NCI-H2227 treated with DMSO at 0.1 percent for 48 hours (cell line): ENCODE measurements at regions not wholly inside any gene's neighbourhood (a gene's known extent, or its start where the extent isn't known, plus 50 kb on each side); places are given as distances from the start of the nearest gene placed in this dataset.

Source experiments
- DNase-seq: peaks from one replicate; lab custom pipeline; 2025; lab: John Stamatoyannopoulos, UW

DNA sequence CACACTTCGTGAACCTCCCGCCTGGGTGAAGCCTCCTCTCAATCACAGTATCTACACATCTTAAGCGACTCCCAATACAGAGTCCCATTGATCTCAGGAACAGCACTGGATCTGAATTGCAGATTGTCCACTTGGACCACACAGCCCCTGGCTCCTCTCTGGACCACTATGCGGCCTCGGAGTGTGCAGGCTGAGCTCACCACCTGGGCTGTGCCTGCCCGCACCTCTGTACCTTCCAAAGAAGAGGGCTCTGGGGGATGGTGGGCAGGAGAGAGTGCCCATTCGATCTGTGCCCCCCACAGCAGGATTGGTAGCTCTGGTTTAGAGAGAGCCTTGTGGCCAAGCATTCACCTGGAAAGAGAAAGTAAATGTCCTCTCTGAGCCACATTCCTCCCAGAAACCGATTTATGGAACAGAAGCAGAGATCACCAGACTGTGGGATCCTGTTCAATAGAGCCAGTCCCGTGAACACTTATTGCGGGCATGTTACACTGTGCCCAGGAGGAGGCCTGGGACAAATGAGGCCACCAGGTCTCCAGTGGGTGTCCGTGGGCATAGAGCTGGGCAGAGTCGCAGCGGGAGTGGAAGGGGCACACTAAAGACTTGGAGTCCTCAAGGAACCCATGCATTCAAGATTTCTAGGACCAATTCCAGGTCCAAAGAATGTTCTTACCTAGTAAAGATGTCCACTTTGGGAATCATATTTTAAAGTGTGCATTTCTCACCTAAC lies 141.6 kb upstream of the SOX1 start:
- DNase-seq = no peak

DNA sequence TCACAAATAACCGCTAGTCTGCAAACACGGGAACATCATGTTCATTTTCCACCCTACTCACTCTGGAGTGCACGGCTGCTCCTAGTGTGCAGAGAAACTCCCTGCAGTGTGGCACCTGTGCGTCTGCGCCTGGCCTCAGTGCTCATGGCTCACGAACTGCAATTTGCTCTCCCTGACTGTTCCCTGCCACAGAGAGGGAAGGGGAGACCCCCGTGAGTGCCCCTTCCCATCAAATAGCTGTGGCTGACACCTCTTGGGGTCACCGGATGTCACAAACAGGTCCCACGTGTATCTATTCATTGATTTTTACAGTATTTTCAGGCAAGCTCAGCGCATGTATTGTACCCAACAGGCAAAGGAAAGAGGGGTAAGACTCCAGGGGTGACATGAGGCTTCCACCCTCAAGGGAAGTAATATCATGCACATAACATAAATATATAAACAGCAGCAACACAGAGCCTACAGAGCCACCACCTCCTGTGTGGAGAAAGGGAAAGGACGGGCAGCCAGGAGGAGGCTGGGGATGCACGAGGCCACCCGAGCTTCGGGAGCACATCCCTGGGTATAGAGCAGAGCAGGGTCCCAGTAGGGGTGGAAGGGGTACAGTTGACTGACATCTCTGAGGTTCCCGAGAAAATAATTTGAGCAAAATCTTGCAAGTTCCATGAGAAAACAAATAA lies 140.3 kb upstream of the SOX1 start:
- DNase-seq = no peak

DNA sequence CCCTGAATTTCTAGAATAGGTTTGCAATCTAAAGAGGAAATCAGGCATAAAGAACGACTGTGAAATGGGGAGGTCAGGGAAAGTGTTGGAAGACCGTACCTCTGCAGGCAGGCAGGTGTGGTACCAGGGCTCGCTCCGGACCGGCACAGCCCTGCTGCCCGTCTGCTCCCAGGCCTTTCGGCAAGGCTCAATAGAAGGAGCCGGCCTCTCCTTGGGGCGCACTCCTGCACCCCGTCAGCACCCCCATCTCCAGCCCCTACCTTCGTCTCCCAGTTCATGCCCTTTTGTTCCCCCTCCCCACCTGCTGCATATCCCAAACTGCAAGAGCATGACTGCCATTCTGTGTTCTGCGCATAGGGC lies 139.8 kb upstream of the SOX1 start:
- DNase-seq = no peak

DNA sequence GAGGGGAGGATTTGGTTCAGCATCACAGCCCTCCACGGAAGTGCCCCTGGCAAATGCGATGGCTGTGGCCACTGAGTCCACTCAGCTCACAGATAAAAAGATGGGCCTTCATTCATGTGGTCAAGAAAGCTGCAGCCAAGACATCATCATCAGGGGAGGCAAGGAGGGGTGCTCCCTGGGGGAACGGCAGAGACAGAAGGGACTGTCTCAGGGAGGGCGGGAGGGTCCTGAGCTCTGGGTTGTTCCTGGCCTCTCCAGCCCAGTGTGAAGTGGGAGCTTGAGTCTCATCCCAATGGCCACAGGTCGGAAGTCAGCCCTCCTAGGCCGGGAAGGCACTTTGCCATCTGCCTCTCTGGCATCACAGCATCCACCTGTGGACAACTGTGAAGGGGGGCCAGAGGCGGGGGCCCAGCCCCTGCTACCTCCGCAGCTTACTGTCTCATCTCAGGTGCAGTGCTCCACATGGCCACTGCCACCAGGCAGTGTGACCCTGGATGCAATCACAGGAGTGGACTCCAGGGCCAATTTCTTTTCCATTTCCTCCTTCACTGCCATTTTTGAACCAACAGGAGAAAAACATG lies 137.8 kb upstream of the SOX1 start:
- no peak for DNase-seq

DNA sequence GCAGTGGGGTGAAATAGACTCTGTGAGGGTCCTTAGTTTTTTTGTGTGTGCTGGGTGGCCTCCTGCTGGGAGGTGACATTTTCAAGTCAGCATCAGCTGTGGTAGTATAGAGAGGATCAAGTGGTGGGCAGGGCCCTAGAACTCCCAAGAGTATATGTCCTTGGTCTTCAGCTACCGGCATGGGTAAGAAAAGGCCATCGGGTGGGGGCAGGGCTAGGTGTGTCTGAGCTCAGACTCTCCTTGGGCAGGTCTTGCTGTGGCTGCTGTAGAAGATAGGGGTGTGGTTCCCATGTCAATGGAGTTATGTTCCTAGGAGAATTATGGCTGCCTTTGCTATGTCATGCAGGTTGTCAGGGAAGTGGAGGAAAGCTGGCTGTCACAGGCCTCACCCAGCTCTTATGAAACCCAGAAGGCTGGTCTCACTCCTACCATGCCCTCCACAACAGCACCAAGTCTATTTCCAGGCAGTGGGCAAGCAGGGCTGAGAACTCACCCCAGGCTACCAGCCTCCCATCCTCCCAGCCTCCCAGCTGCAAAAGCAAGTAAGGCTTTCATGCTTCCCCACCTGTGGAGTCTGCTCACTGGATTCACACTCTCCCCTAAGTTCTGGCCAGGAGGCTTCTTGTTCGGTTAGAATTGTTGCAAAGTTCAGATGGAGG lies 130.6 kb upstream of the SOX1 start:
- DNase-seq = no peak

DNA sequence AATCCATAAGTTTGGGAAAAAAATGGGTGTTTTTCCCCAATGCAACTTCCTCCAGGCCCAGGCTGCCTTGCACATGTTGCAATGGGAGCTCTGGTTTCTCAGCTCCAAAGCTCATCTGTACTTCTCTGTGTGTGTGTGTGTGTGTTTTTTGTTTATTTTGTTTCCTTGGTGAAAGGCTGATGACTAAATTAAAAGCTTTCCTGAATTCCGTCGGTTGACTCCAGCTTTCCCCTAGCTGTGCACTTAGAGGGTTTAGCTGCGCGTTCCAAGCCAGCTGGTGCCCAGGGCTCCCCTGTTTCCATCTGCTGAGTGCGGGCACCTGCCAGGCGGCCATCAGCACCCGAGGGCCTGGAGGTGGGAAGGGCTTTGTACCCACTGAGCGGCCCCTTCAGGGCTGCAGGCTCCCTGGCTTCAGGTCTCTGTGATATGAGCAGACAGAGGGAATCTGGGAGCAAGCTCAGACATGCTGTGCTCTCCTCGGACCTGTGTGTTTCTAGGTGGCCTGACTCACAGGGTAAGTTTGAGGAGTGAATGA lies 129.1 kb upstream of the SOX1 start:
- DNase-seq = no peak

DNA sequence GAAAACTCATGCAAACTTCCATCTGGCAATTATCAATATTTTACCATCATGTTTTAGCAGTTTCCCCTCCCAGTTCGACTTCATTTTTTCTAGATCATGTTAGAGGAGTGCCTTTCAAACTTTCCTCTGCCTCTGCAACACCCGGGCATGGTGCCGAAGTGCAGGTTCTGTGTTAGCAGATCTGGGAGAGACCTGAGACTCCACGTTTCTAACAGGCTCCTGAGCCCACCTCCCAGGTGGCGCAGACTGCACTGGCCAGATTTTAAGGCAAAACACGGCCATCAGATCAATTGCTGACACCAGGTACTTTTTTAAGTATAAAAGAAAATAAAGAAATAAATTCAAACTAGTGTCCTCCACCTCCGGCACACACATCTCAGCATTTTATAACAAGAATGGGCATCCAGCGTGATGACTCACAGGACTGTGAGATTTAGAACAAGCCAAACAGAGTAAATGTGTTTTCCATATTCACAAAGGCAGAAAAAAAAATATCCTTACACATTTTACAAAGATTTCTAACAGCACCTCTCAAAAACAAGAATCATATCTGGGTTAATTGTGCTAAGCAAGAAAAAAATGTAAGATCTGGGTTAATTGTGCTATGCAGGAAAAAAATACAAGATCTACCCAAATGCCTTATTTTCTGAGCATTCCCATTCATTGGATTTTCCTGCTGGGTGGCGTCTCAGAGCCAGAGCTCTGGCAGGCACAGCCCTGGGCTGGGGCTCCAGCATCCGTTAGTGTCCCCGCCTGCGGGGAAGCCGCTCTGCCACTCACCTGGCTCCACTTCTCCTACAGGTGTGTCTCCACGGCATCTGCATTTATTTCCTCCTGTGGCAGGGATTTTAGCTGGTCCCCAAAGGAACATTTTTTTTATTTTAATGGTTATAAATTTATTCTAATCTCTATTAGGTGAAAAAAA lies 127.9 kb upstream of the SOX1 start:
- DNase-seq = no peak

DNA sequence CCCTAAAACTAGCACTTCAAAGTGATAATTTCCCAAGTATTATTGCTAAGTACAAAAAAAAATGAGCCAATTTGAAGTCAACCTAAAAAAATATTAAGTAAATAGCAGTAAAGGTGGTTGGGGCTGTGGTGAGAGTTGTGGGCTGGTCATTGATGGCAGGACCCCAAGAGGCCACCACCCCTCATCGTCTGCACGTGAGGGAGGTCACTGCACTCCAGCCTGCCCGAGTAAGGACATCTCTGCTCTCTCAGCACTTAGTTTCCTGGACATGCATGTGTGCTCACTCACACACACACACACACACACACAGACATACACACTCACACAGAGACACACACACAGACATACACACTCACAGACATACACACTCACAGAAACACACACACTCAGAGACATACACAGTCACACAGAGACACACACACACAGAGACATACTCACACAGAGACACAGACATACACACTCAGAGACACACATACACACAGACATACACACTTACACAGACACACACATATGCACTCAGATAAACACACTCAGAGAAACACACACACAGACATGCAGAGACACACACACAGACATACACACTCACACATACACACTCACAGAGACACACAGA lies 127.2 kb upstream of the SOX1 start:
- no peak for DNase-seq

DNA sequence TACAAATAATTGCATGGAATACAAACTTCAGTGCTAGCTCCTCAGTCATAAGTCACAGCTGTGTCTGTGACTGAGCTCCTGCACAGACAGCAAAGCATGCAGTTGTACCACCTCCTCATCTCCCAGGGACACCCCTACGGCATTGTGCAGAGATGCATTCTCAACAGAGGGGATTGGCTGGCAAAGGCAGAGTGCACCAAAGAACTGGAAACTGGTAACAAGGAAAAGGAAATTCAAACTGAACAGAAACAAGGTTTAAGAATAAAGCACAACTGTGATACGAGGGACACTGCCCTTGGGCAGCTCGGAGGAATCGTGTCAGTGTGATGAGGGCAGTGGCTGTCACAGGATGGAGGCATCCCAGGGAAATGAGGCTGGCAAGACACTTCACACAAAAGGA lies 126.1 kb upstream of the SOX1 start:
- no peak for DNase-seq

DNA sequence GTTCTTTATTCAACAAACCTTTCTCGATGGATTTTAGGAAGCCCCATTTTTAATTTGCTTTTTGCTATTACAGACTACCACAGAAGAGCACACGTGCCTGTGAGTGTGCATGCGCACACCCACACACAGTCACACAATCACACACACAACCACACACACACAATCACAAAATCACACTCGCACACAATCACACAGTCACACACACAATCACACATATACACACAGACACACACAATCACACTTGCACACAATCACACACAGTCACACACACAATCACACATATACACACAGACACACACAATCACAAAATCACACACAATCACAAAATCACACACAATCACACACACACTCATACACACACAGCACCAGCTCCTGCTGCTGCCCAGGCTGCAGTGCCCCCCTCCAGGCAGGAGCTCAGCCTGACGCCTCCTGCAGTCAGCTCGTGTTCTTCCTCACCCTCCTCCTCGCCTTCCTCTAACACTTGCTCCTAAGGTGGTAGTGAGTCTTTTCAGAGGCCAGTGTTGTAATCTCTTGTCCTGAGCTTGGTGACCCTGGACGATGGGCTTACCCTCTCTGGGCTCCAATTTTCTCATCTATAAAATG lies 125.0 kb upstream of the SOX1 start:
- DNase-seq = no peak

DNA sequence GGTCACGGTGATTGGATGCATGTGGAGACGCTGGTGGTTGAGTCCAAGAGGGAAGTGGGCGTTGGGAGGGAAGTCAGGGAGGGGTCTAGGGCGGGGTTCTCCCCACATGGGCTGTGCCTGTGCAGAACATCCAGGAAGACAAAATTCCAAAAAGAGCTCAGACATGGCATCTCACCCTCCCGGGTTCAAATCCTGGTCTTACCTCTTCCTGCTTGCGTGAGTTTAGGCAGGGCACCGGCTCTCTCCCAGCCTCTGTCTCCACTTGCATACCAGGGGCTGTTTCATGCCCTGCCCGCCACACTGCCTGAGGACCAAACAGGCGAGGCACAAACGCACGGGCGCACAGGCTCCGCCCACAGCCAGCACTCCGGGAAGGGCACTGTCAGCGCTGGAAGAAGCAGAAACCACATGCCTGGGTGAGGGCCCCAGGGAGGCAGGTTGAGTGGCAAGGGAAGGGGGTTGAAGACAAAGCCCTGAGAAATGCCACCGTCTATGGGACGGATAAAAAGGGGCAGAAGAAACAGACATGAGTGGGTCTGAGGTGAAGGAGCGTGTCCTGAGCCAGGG lies 123.6 kb upstream of the SOX1 start:
- no peak for DNase-seq

DNA sequence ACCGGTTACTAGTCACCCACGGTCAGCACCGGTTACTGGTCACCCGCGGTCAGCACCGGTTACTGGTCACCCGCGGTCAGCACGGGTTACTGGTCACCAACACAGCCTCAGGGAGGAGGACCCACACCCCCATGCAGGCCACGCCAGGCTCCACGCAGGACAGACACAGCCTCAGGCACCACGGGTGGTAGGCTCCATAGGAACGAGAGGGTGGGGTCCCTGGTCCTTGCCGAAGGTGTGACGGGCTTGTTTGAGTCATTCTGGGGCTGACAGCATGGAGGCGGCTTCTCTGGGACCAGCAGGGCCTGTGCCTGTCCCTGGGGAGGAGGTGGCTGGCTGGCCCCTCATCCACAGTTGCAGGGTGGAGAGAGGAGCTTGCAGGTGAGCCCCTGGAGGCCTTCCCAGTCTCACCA lies 122.8 kb upstream of the SOX1 start:
- no peak for DNase-seq

DNA sequence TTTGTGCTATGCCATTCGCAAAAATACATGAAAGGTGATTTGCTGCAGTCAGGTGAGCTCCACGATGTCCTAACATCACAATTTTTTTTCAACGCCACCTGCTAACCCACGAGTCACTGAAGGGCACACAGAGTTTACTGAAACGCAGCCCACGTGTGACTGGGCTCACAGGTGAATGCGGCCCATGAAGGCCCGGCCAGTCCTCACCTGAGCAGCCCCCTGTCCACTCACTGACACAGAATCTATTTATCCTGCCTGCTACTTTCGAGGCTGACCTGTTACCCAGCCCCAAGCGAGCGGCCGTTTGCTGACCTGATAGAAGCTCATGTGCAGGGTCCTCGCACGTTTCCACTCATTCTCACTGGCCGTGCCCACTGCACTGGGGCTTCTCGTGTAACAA lies 121.9 kb upstream of the SOX1 start:
- no peak for DNase-seq

DNA sequence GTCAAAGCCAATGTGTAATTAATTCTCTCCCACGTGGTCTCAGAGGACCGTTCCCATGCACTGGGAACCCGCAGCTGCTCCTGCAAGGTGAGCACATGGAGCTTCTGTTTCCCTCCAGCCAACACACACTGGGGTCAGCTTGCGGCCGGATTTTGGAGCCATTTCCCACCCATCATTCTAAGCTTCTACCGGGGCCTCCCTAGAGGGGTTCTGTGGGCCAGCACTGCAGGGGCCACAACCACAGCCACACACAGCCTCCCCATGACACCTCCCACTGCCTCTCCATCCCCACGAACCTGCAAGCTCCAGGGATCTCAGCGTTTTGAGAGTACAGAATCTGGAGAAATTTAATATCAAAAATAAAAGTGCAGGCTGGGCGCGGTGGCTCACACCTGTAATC lies 120.7 kb upstream of the SOX1 start:
- no peak for DNase-seq

DNA sequence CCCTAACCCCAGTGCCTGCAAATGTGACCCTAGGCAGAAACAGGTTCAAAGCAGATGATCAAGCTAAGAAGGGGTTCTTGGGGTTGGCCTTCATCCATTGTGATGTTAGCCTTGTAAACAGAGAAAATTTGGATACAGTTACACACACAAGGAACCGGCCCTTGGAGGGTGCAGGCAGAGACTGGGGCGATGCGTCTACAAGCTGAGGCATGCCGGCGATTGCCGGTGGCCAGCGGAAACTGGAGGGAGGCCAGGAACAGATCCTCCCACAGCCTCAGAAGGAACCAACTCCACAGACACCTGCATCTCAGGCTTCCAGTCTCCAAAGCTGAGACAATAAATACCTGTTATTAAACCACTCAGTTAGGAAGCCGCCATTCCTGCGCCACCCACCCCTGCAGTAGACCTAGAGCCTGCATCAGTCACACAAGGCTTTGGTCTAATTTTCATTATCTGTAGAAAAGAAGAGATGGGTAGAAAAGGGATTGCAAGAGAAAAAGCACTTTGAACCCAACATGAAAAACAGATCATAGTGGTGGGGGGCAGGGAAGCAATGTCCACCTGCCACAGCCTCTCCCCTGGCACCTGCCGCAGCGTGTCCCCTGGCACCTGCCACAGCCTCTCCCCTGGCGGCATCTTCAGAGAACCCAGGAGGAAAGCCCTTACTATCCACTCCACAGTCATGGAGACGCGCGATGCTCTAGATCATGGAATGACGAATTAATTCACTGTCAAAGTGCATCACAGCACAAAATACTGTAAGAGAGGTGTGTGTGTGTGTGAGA lies 119.7 kb upstream of the SOX1 start:
- DNase-seq = no peak

DNA sequence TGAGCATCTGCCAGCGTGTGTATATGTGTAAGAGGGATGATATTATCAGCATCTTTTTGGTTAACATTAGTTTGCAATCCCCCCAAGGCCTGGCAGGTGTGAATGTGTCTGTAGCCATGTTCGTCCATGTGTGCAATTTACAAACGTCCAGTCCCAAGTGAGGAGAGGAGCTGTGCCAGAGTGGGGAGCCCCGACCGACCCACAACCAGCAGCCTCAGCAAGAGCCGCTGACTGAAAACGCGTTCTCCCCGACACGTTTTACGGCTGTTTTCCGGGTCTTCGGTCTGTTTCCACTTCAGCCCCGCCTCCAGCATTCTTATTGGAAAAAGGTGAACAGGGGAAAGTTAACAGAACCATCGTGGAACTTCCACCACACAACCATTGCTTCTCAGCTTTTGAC lies 119.1 kb upstream of the SOX1 start:
- no peak for DNase-seq

DNA sequence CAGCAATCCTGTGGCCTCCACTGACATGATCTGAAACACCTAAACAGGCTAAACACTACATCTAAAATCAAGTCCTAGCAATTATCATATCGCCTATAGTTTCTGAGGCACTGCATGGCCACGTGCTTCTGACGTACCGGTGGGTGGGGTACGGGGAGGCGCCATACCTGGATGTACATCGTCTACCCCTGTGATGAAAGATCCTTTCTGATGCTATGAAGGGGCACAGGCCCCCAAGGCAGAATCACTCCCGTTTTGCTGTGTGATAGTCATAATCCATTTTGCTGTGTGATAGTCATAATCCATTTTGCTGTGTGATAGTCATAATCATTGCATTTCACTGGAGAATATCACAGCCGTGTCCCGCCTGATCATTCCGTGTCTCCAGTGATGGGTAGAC lies 118.7 kb upstream of the SOX1 start:
- no peak for DNase-seq

DNA sequence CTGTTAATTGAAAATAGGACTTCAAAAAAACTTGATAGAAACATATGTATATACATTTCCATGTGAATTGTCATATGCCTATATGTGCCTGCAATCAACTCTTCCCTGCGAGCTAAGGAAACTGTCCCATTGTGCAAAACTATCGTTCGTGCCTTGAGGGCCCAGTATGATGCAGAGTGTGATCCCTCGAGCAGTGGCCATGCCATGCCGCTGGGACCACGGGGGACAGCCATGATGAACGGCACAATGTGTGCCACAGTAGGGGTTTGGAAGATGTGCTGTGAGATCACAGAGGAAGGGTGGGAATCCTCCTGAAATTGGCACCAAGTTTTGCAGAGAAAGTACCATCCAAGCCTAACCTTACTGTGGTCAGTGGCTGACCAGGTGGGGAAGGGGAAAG lies 118.1 kb upstream of the SOX1 start:
- DNase-seq = no peak

DNA sequence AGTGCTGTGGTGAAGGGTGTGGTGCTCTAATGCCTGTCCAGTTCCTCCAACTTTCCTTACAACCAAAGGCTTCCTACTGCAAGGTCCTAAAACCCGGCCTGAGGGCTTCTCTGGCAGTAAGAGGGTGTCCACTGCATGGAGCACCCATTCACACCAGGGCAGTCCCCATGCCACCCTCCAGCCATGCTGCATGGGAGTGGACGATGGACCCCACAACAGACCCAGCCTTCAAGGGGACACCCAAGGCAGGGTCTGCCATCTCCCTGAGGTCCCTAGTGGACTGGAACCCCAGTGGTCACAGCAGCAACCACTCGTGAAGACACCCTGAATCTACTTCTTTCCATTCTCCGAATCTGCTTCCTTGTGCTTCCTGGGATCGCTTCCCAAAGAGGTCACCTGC lies 117.6 kb upstream of the SOX1 start:
- DNase-seq = no peak

DNA sequence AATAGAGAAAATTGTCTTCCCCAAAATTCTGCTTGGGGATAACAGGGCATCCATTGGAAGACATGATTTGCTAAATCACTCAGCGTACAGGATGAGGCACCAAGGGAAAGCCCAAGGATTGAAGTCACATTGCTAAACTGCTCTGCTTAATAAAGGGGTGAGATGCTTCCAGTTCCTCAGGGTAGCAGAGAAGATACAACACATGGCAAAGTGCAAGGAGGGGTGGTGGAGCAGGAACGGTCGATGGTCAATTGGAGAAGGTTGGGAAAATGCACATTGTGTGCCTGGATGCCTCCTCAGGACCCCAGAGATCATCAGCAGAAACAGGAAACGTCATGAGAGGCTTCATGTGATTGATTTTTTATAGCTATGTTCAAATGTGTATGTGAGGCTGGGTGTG lies 116.3 kb upstream of the SOX1 start:
- DNase-seq = no peak
